ENCODE measurements at regions not wholly inside any gene's neighbourhood (a gene's known extent, or its start where the extent isn't known, plus 50 kb on each side); places are given as distances from the start of the nearest gene placed in this dataset.

GRCh38 chr7:42997611-42998010 lies 65.4 kb downstream of the MRPL32 start:
- intact Hi-C loops (cut with DNase I) = no loop called here
- H3K36me3 ChIP-seq (replicated peaks in 1 of 2) = no peaks in the 10 kb centered on the region
- no peaks in the 10 kb centered on the region for H3K4me1 ChIP-seq (replicated peaks in 1 of 2)
- no peak for DNase-seq
- TF ChIP-seq POLR2A (IDR thresholded peaks at IDR 0.05) = no peak
- TF ChIP-seq CTCF (IDR thresholded peaks at IDR 0.05) = no peak
- WGBS, 4 donors = 86 to 93% (median 92%) methylated on average over 3 of the region's 3 CpGs
- no peak overlapping the region for H3K27ac ChIP-seq
- H3K9me3 ChIP-seq (replicated peaks in 1 of 3) = no peaks in the 10 kb centered on the region
- no peak overlapping the region for H3K4me3 ChIP-seq
- no peaks in the 10 kb centered on the region for H3K27me3 ChIP-seq

GRCh38 chr7:43004082-43004481 lies 71.9 kb downstream of the MRPL32 start:
- no peak overlapping the region for H3K4me3 ChIP-seq
- H3K4me1 ChIP-seq (replicated peaks in 1 of 2) = no peaks in the 10 kb centered on the region
- H3K27ac ChIP-seq = no peak overlapping the region
- intact Hi-C loops (cut with DNase I) = no loop called here
- no peaks in the 10 kb centered on the region for H3K36me3 ChIP-seq (replicated peaks in 1 of 2)
- H3K27me3 ChIP-seq = no peaks in the 10 kb centered on the region
- TF ChIP-seq CTCF (IDR thresholded peaks at IDR 0.05) (no peak), POLR2A (IDR thresholded peaks at IDR 0.05) (no peak)
- no peak for DNase-seq
- H3K9me3 ChIP-seq (replicated peaks in 1 of 3) = no peaks in the 10 kb centered on the region

- no peak overlapping the region for H3K27ac ChIP-seq
- no peaks in the 10 kb centered on the region for H3K4me1 ChIP-seq (replicated peaks in 1 of 2)
- no peak for DNase-seq
- TF ChIP-seq CTCF (IDR thresholded peaks at IDR 0.05) (no peak), POLR2A (IDR thresholded peaks at IDR 0.05) (no peak)
- WGBS, 4 donors = 71 to 86% (median 78%) methylated on average over 2 of the region's 2 CpGs
- intact Hi-C loops (cut with DNase I) = no loop called here
- no peak overlapping the region for H3K4me3 ChIP-seq
- no peaks in the 10 kb centered on the region for H3K36me3 ChIP-seq (replicated peaks in 1 of 2)
- no peaks in the 10 kb centered on the region for H3K9me3 ChIP-seq (replicated peaks in 1 of 3)
- no peaks in the 10 kb centered on the region for H3K27me3 ChIP-seq
Measured at GRCh38 chr7:43006008-43006407, 73.8 kb downstream of the MRPL32 start.

- intact Hi-C loops (cut with DNase I) = no loop called here
- DNase-seq = no peak
- no peak overlapping the region for H3K27ac ChIP-seq
- 88 to 97% (median 90%) methylated on average over 1 of the region's 1 CpG for WGBS, 4 donors
- H3K9me3 ChIP-seq (replicated peaks in 1 of 3) = no peaks in the 10 kb centered on the region
- H3K36me3 ChIP-seq (replicated peaks in 1 of 2) = no peaks in the 10 kb centered on the region
- H3K4me3 ChIP-seq = no peak overlapping the region
- TF ChIP-seq CTCF (IDR thresholded peaks at IDR 0.05) = no peak
- no peak for TF ChIP-seq POLR2A (IDR thresholded peaks at IDR 0.05)
- H3K27me3 ChIP-seq = no peaks in the 10 kb centered on the region
- H3K4me1 ChIP-seq (replicated peaks in 1 of 2) = no peaks in the 10 kb centered on the region
Measured at GRCh38 chr7:43010061-43010460, 77.9 kb downstream of the MRPL32 start.

Data from adrenal gland (tissue), 9 donors.